A549 (cell line): ENCODE measurements at regions not wholly inside any gene's neighbourhood (a gene's known extent, or its start where the extent isn't known, plus 50 kb on each side); places are given as distances from the start of the nearest gene placed in this dataset.

Source experiments
- BCL3 ChIP-seq: fragments of >200 bp; sonication (Bioruptor Twin); formaldehyde crosslinking; IDR thresholded peaks from 3 replicates; pipeline ENCODE4 v1.6.1; 2016
- CHD2 ChIP-seq: fragments of 150-350 bp; IDR thresholded peaks from 2 replicates; pipeline ENCODE4 v1.6.1; 2014; ENCODE audit warnings: low read length; ENCODE audit not compliant: partially characterized antibody
- CHD4 ChIP-seq: fragments of 200-600 bp; sonication (generic); IDR thresholded peaks from 2 replicates; pipeline ENCODE4 v1.6.1; 2016; ENCODE audit warnings: antibody characterized with exemption, mild to moderate bottlenecking, borderline replicate concordance
- EP300 ChIP-seq, 2 experiments: fragments of >200 bp; sonication (Bioruptor Twin); formaldehyde crosslinking; IDR thresholded peaks; 2 replicates in 1 of 2; 3 replicates in 1 of 2; pipeline ENCODE4 v1.6.1; 2016 to 2017
- PHF8 ChIP-seq: fragments of 200-600 bp; sonication (generic); IDR thresholded peaks from 2 replicates; pipeline ENCODE4 v1.6.1; 2016; ENCODE audit warnings: low read depth, mild to moderate bottlenecking, antibody characterized with exemption, moderate library complexity, borderline replicate concordance
- POLR2AphosphoS2 ChIP-seq: conservative IDR thresholded peaks from 2 replicates; pipeline ENCODE4 v1.6.1; 2012; ENCODE audit warnings: low read length, improper control_type of control experiment, inconsistent platforms
- RCOR1 ChIP-seq: fragments of 150-350 bp; IDR thresholded peaks from 2 replicates; pipeline ENCODE4 v1.6.1; 2014; ENCODE audit warnings: antibody characterized with exemption, low read length, low read depth
- SMC3 ChIP-seq: fragments of >200 bp; sonication (Bioruptor Twin); formaldehyde crosslinking; IDR thresholded peaks from 3 replicates; pipeline ENCODE4 v1.6.1; 2018; ENCODE audit warnings: inconsistent platforms
- TF ChIP-seq, protein P1 (sequence below): fragments of >200 bp; sonication (Bioruptor Twin); formaldehyde crosslinking; IDR thresholded peaks from 3 replicates; pipeline ENCODE4 v1.5.1; 2016

DNA sequence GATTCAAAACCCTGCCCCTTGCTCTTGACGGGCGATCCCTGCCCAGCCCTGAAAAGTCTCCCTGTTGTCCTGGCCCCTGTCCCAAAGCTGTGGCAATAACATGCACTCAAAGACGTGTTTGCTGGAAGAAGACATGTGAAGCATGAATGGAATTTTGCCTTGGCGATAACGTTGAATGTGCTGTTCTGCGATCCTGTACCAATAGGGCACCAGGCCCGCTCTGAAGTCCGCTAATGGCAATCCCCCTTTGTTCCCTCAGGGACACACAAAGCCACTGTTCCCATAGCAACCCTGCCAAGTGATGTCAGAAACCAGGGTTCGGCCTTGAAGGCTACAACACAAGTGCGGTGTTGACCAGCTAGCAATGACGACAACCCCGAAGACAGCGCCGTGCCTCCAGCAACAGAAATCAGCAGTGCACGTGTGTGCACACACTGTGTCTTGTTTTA, 284.6 kb downstream of the KLF6 start:
- TF ChIP-seq, protein P1, sequence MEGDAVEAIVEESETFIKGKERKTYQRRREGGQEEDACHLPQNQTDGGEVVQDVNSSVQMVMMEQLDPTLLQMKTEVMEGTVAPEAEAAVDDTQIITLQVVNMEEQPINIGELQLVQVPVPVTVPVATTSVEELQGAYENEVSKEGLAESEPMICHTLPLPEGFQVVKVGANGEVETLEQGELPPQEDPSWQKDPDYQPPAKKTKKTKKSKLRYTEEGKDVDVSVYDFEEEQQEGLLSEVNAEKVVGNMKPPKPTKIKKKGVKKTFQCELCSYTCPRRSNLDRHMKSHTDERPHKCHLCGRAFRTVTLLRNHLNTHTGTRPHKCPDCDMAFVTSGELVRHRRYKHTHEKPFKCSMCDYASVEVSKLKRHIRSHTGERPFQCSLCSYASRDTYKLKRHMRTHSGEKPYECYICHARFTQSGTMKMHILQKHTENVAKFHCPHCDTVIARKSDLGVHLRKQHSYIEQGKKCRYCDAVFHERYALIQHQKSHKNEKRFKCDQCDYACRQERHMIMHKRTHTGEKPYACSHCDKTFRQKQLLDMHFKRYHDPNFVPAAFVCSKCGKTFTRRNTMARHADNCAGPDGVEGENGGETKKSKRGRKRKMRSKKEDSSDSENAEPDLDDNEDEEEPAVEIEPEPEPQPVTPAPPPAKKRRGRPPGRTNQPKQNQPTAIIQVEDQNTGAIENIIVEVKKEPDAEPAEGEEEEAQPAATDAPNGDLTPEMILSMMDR = no peak
- TF ChIP-seq EP300 (IDR thresholded peaks at IDR 0.05) = peak; percentile 53 to 87; a peak in 3 of 5 replicates
- no peak for TF ChIP-seq PHF8
- no peak for TF ChIP-seq POLR2AphosphoS2
- peak; percentile 30; the same call in 1 of the 3 replicates for TF ChIP-seq SMC3
- TF ChIP-seq CHD4 = no peak
- TF ChIP-seq BCL3 = peak; percentile 22; the same call in 1 of the 3 replicates
- TF ChIP-seq RCOR1 = no peak
- no peak for TF ChIP-seq CHD2
